ENCODE measurements at regions not wholly inside any gene's neighbourhood (a gene's known extent, or its start where the extent isn't known, plus 50 kb on each side); places are given as distances from the start of the nearest gene placed in this dataset.

- DNase-seq (ENCODE audit: low read depth in 2 of 3, low spot score in 2 of 3), result no peak
These were observed 97.6 kb downstream of the TM2D1 start for GRCh38 chr1:61627365-61627764.

GRCh38 chr1:61626816-61627215 is 98.1 kb downstream of the TM2D1 start:
- no peak for DNase-seq (ENCODE audit: low read depth in 2 of 3, low spot score in 2 of 3)

GRCh38 chr1:61623852-61624251 is 101.1 kb downstream of the TM2D1 start:
- no peak for DNase-seq (ENCODE audit: low read depth in 2 of 3, low spot score in 2 of 3)

GRCh38 chr1:61620536-61620935 is 104.4 kb downstream of the TM2D1 start:
- DNase-seq (ENCODE audit: low read depth in 2 of 3, low spot score in 2 of 3), result no peak

- no peak for DNase-seq (ENCODE audit: low read depth in 2 of 3, low spot score in 2 of 3)
These were observed 106.2 kb downstream of the TM2D1 start for GRCh38 chr1:61618755-61619154.

- DNase-seq (ENCODE audit: low read depth in 2 of 3, low spot score in 2 of 3), result no peak
These were observed 106.7 kb downstream of the TM2D1 start for GRCh38 chr1:61618193-61618592.

GRCh38 chr1:61616830-61617229 is 108.1 kb downstream of the TM2D1 start:
- DNase-seq (ENCODE audit: low read depth in 2 of 3, low spot score in 2 of 3), result no peak

- no peak for DNase-seq (ENCODE audit: low read depth in 2 of 3, low spot score in 2 of 3)
These were observed 112.3 kb downstream of the TM2D1 start for GRCh38 chr1:61612602-61613001.

GRCh38 chr1:61609040-61609439 is 115.9 kb downstream of the TM2D1 start:
- DNase-seq (ENCODE audit: low read depth in 2 of 3, low spot score in 2 of 3), result no peak

- DNase-seq (ENCODE audit: low read depth in 2 of 3, low spot score in 2 of 3), result no peak
These were observed 117.5 kb downstream of the TM2D1 start for GRCh38 chr1:61607448-61607847.

GRCh38 chr1:61606448-61607312 is 118.3 kb downstream of the TM2D1 start:
- no peak for DNase-seq (ENCODE audit: low read depth in 2 of 3, low spot score in 2 of 3)

GRCh38 chr1:61605607-61606321 is 119.2 kb downstream of the TM2D1 start:
- DNase-seq (ENCODE audit: low read depth in 2 of 3, low spot score in 2 of 3), result no peak

GRCh38 chr1:61604684-61605083 is 120.3 kb downstream of the TM2D1 start:
- no peak for DNase-seq (ENCODE audit: low read depth in 2 of 3, low spot score in 2 of 3)

- no peak for DNase-seq (ENCODE audit: low read depth in 2 of 3, low spot score in 2 of 3)
These were observed 120.7 kb downstream of the TM2D1 start for GRCh38 chr1:61604261-61604660.

- no peak for DNase-seq (ENCODE audit: low read depth in 2 of 3, low spot score in 2 of 3)
These were observed 122.3 kb downstream of the TM2D1 start for GRCh38 chr1:61602663-61603062.

- no peak for DNase-seq (ENCODE audit: low read depth in 2 of 3, low spot score in 2 of 3)
These were observed 127.3 kb downstream of the TM2D1 start for GRCh38 chr1:61597601-61598000.

GRCh38 chr1:61593331-61593730 is 131.6 kb downstream of the TM2D1 start:
- no peak for DNase-seq (ENCODE audit: low read depth in 2 of 3, low spot score in 2 of 3)

GRCh38 chr1:61591351-61591750 is 133.6 kb downstream of the TM2D1 start:
- no peak for DNase-seq (ENCODE audit: low read depth in 2 of 3, low spot score in 2 of 3)

- peak in 2 of 3 experiments; percentile 23 to 45 for DNase-seq (ENCODE audit: low read depth in 2 of 3, low spot score in 2 of 3)
These were observed 135.9 kb downstream of the TM2D1 start for GRCh38 chr1:61588736-61589672.

GRCh38 chr1:61585714-61586113 is 139.2 kb downstream of the TM2D1 start:
- no peak for DNase-seq (ENCODE audit: low read depth in 2 of 3, low spot score in 2 of 3)

- DNase-seq (ENCODE audit: low read depth in 2 of 3, low spot score in 2 of 3), result no peak
These were observed 141.2 kb downstream of the TM2D1 start for GRCh38 chr1:61583703-61584102.

Measured in activated CD8-positive, alpha-beta memory T cell treated with anti-CD3 and anti-CD28 coated beads for 48 hours (primary cell).